ENCODE measurements at regions not wholly inside any gene's neighbourhood (a gene's known extent, or its start where the extent isn't known, plus 50 kb on each side); places are given as distances from the start of the nearest gene placed in this dataset.

- TF ChIP-seq EZH2 (IDR thresholded peaks at IDR 0.05; ENCODE audit: low read depth) (no peak), CTCF (conservative IDR thresholded peaks at IDR 0.05) (no peak)
- Histone ChIP-seq H3K4me2 (no peak overlapping the region), H3K4me1 (replicated peaks; ENCODE audit: insufficient read depth) (no peaks in the 10 kb centered on the region), H3K36me3 (ENCODE audit: low read depth) (no peaks in the 10 kb centered on the region), H4K20me1 (ENCODE audit: insufficient read depth) (0 out of 2 replicates have a peak, but pooled peaks cover 5% of the 10 kb centered on the region), H3K27me3 (ENCODE audit: insufficient read depth, low read depth) (peaks cover 100% of the 10 kb centered on the region), H3K9me2 (ENCODE audit: insufficient read depth) (no peaks in the 10 kb centered on the region), H3F3A (ENCODE audit: insufficient read depth, low read depth) (no peaks in the 10 kb centered on the region), H2AFZ (no peak overlapping the region), H3K27ac (no peak overlapping the region), H3K9me3 (ENCODE audit: insufficient read depth, low read depth) (no peaks in the 10 kb centered on the region), H3K79me2 (ENCODE audit: low read depth) (no peaks in the 10 kb centered on the region), H3K4me3 (no peak overlapping the region)
- intact Hi-C loops (cut with micrococcal nuclease; ENCODE audit: unreplicated experiment): no loop called here
- DNase-seq: no peak
- ChIA-PET CTCF (no interaction called here), POLR2A (ENCODE audit: unreplicated experiment) (no interaction called here)
- no TSS peak for BruUV-seq (replicated peaks)
These were observed 119.8 kb upstream of the PCBD1 start for GRCh38 chr10:71008150-71008549.

- Histone ChIP-seq H4K20me1 (ENCODE audit: insufficient read depth) (0 out of 2 replicates have a peak, but pooled peaks cover 5% of the 10 kb centered on the region), H3K27me3 (ENCODE audit: insufficient read depth, low read depth) (peaks cover 100% of the 10 kb centered on the region), H3K27ac (no peak overlapping the region), H3K79me2 (ENCODE audit: low read depth) (no peaks in the 10 kb centered on the region), H3K9me3 (ENCODE audit: insufficient read depth, low read depth) (no peaks in the 10 kb centered on the region), H2AFZ (no peak overlapping the region), H3K4me3 (no peak overlapping the region), H3K9me2 (ENCODE audit: insufficient read depth) (no peaks in the 10 kb centered on the region), H3F3A (ENCODE audit: insufficient read depth, low read depth) (no peaks in the 10 kb centered on the region), H3K36me3 (ENCODE audit: low read depth) (no peaks in the 10 kb centered on the region), H3K4me1 (replicated peaks; ENCODE audit: insufficient read depth) (no peaks in the 10 kb centered on the region), H3K4me2 (no peak overlapping the region)
- POLR2A ChIA-PET (ENCODE audit: unreplicated experiment): no interaction called here
- DNase-seq: no peak
- BruUV-seq (replicated peaks): no TSS peak
- intact Hi-C loops (cut with micrococcal nuclease; ENCODE audit: unreplicated experiment): no loop called here
- TF ChIP-seq CTCF (conservative IDR thresholded peaks at IDR 0.05) (no peak), EZH2 (IDR thresholded peaks at IDR 0.05; ENCODE audit: low read depth) (no peak)
- CTCF ChIA-PET: no interaction called here
These were observed 120.8 kb upstream of the PCBD1 start for GRCh38 chr10:71009126-71009525.

GRCh38 chr10:71010730-71011129, 122.4 kb upstream of the PCBD1 start:
- peaks cover 100% of the 10 kb centered on the region for H3K27me3 ChIP-seq (ENCODE audit: insufficient read depth, low read depth)
- H3K36me3 ChIP-seq (ENCODE audit: low read depth): no peaks in the 10 kb centered on the region
- no peaks in the 10 kb centered on the region for H3F3A ChIP-seq (ENCODE audit: insufficient read depth, low read depth)
- no peaks in the 10 kb centered on the region for H3K9me2 ChIP-seq (ENCODE audit: insufficient read depth)
- H2AFZ ChIP-seq: no peak overlapping the region
- no peak overlapping the region for H3K27ac ChIP-seq
- CTCF ChIA-PET: no interaction called here
- H3K4me2 ChIP-seq: no peak overlapping the region
- 0 out of 2 replicates have a peak, but pooled peaks cover 5% of the 10 kb centered on the region for H4K20me1 ChIP-seq (ENCODE audit: insufficient read depth)
- no peak for DNase-seq
- BruUV-seq (replicated peaks): no TSS peak
- H3K4me3 ChIP-seq: no peak overlapping the region
- no peaks in the 10 kb centered on the region for H3K4me1 ChIP-seq (replicated peaks; ENCODE audit: insufficient read depth)
- intact Hi-C loops (cut with micrococcal nuclease; ENCODE audit: unreplicated experiment): no loop called here
- no peaks in the 10 kb centered on the region for H3K79me2 ChIP-seq (ENCODE audit: low read depth)
- POLR2A ChIA-PET (ENCODE audit: unreplicated experiment): interaction anchor here (0.9 kb wide), 1 partner anchor 840 kb away, joined by 3 read pairs; the partner anchor contains the start of gene SAR1A
- peak; percentile 38; the same call in 1 of the 2 replicates for TF ChIP-seq CTCF (conservative IDR thresholded peaks at IDR 0.05)
- no peak for TF ChIP-seq EZH2 (IDR thresholded peaks at IDR 0.05; ENCODE audit: low read depth)
- H3K9me3 ChIP-seq (ENCODE audit: insufficient read depth, low read depth): no peaks in the 10 kb centered on the region
